AG08395 (cell line): ENCODE measurements at regions not wholly inside any gene's neighbourhood (a gene's known extent, or its start where the extent isn't known, plus 50 kb on each side); places are given as distances from the start of the nearest gene placed in this dataset.

ENCODE experiments used
- DNase-seq: peaks from one replicate; pipeline ENCODE4 v3.0.0; 2012; ENCODE audit warnings: mixed read lengths, low spot score

DNA sequence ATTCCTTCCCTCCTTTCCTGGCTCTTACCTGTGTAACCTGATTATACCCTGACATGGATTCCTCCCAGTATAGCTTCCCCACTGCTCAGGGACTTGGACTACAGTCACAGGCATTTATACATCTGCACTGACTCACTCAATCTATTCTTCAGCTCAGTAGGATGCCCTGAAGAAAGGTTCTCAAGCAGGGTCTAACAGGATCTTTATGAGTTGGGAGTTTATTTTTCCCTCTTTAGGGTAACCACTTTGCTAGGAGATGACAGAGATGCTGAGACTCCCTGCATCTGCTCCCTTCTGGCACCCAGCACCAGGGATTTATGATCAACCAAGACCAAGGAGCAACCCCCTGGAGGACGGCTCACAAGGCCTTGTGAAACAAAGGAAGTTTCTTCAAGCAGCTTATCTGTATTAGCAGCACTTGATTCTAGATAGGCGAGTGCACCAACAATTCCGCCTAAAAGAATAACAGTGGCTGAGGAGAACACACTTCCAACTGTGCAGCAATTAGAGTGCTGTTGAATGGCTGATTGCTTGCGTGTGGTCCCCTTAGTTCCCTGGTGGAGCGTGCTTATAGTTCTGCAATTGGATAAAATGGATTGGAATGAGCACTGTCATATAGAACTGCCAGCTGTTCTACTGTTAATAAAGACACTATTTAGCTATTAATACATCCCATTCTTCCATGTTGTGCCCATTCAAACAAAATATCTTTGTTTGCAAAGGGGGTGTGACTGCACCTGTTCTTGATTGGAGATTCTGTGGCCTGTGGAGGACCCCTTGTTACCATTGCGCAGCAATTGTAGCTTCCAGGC lies 482.6 kb downstream of the ZNF608 start:
- no peak for DNase-seq

DNA sequence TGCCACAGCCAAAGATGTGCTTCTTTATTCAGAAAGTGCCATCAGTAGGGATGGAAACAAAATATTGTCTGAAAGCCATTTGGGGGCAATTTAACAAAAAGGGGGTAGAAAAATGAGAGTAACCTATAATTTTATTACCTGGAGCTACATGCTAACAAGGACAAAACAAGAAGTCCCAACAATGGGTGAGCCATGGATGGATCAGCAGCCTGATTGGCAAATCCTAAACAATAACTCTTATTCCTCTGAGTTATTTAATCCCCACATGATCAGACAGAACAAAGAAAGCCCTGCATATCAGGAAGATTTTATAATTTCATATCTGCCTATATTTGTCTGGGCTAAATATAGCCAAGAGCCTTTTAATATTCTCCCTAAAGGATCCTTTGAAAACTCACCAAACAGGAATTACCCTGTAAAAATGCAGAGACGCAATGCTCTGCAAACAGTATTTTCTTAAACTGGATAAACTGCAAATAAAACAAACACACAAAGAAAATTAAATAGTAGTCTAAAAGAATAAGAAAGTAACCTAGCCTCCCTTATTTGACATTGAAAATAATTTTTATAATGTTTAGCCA lies 483.4 kb downstream of the ZNF608 start:
- DNase-seq, result no peak

DNA sequence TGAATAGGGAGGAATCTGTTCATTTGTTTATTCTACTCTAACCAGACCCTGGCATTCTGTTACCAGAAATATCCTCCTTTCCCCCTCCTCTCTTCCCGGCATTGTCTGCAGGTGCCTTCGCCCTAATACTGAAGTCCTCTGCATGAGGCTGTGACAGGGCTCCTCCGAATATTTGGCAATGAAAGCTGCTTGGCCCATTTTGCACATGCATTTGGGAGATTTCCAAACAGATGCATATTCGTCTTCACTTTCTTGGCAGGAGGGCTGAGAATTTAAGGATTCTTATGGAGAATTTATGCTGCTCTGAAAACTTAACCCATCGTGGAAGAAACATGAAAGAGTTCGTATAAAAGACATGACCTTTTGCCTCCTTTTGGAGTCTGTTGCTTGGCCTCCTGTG lies 484.0 kb downstream of the ZNF608 start:
- DNase-seq, result no peak

DNA sequence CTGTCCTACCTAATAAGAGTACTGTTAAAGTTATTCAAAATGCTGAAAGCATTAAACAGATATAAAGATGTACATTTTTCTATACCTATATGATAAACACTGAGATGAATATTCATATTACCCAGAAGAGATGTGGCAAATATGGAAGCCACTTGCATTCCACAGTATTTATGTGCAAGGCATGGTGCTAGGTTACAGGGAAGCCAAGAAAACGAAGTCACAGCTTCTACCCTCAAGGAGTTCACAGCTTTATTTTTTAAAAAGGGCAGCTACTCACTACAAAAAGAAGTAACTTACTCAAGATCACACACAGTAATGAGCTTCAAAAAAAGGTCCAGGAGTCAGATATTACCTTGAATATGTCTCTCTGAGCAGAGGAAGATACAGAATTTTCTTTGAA lies 484.6 kb downstream of the ZNF608 start:
- DNase-seq, result no peak

DNA sequence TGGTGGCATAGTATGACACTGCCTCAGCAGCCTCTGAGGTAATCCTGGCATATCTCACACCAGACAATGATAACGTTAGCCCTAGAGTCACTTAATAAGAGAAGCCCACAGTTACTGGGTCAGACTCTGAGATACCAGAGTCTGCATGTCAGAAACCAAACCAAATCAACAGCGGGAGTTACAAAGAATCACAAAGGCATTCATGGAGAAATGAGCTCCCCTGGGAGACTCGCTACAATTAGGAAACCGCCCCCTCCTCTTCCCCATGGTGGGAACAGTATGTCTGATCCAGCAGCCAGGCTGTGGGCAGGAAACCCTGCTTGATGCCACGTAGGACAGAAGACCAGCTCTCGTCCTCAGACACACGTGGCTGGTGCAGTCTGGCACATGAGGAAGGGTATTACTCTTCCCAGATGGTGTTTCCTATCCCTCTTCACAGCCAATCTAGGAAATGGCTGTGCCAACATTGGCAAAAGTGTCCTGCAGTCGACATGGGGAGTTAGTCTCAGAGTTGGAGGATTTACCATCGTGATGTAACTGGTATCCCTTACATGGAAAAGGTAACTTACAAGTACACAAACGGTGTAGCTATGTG lies 485.4 kb downstream of the ZNF608 start:
- no peak for DNase-seq

DNA sequence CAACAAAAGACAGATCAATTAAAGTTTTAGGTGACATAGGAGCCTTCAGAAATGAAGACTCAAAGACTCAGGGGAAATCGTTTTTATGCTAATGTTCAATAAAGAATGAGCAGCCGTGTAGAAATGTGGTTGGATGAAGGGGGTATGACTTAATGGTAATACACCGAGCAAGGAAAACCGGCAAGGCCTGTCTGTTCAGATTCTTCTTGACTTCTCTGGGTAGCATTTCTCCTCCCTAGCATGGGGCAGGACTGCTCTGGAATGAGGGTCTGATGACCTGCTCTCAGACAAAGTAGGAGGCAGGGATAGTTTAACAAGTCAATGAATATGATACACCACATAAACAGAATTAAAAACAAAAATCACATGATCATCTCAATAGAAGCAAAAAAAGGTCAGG lies 487.4 kb downstream of the ZNF608 start:
- no peak for DNase-seq

DNA sequence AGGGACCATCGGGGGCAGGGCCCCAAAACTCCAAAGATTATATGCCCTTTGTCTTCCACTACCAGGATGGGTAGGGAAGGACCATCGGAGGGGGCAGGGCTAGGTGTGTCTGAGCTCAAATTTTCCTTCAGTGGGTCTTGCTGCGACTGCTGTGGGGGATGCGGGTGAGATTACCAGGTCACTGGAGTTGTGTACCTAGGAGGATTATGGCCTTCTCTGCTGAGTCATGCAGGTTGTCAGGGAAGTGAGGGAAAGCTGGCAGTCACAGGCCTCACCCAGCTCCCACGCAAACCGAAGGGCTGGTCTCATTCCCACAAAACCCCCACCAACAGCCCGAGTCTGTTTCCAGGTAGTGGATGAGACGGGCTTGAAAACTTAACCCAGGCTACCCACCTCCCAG lies 489.4 kb downstream of the ZNF608 start:
- DNase-seq, result no peak

DNA sequence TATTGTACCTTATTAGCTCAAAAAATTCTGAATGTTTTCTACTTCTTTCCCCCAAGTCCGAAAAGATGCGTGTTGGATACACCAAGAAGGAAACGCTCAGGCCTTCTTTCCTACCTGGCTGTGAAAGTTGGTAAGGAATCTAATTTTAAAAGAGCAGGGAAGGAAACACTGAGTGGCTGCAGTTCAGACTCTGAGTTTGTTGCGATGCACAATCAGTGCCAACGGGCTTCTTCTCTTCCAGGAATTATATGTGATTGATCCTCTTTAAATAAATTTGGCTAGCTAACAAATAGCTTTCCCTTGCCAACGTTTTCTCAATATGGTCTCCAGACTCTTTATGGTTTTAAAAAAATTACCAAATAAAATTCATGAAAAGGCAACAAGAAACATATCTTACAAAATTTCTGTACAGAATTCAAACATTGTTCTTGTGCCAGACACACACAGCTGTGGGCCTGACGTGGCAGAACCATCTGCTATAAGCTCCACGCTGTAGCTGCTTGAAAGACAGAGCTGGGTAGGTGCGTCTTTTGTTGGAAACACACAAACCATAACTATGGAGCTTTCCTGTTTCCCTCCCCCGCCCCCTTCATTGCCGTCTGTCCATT lies 493.1 kb downstream of the ZNF608 start:
- no peak for DNase-seq

DNA sequence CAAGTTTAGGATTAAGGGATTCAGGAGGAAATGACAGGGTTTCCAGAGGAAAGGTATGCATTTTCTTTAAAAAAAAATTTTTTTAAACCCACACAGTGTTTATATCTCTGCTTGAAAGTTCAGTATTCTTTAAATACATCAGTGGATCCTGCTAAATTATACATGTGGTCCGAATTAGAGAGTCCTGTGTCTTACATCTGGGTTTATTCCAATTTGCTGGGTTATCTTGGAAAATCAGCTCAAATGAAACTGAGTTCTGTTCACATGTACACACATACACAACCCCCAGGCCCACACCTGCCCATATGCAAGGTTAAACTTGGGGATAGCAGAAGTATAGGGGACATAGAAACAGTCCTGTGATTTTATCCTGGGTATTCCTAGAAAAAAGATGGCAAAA lies 493.7 kb downstream of the ZNF608 start:
- DNase-seq, result no peak

DNA sequence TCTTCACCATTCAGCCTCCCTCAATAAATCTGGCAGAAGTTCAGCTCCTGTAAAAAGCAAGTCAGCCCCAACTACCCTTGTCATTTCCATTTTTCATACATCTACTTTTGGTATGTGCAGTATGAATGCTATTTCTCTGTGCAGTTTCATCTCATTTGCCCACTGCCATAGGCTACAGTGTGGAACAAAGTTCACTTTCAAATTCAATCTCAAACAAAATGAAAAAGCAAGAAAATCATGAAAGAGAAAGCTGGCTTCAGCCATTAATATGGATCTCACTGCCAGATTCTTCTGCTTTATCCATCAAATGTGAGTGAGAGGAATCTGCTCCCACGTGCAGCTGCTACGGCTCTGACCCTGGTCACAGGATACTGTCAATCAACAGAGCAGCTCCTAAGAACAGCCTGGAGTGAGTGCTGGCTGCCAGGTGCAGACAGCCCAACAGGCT lies 494.2 kb downstream of the ZNF608 start:
- no peak for DNase-seq

DNA sequence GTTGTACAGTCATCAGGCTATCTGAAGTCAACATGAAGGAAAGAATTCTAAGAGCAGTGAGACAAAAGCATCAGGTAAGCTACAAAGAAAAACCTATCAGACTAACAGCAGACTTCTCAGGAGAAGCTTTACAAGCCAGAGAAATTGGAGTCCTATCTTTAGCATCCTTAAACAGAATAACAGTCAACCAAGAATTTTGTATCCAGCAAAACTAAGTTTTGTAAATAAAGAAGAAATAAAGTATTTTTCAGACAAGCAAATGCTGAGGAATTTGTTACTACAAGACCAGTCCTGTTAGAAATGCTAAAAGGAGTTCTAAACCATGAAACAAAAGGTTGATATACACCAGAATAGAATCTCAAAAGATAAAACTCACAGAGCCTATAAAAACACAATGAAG lies 501.2 kb downstream of the ZNF608 start:
- no peak for DNase-seq

DNA sequence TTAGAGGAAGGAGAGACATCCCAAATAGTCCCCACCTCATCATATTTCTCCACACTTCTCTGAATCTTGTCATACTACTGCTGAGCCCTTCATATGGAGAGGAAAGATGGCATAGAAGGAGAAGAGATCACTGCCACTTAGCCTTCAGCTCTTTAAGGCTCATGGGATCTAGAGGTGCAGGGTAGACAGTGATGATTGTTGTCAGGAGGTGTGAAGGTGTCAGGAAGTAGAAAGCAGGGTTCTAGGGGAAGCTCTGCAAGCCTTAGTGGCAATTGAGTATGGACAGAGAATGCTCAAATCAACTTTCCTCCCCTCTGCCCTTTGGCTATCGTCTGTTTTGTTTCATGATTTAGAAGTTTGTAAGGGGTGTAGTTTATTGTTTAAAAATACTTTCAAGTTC lies 505.7 kb downstream of the ZNF608 start:
- no peak for DNase-seq

DNA sequence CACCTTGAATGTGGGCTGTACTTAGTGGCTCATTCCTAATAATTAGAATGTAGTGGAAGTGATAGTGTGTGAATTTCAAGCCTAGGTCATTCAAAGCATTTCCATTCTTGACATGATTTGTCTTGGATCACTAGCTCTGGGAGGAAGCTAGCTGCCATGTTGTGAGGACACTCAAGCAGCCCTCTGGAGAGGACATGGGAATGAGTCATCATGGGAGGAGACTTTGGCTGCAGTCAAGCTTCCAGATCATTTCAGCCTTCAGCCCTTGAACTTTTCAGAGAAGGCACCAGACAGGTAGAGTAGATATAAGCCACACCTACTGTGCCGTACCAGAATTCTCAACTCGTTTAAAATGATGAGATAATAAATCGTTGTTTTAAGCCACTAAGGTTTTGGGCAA lies 506.9 kb downstream of the ZNF608 start:
- no peak for DNase-seq

DNA sequence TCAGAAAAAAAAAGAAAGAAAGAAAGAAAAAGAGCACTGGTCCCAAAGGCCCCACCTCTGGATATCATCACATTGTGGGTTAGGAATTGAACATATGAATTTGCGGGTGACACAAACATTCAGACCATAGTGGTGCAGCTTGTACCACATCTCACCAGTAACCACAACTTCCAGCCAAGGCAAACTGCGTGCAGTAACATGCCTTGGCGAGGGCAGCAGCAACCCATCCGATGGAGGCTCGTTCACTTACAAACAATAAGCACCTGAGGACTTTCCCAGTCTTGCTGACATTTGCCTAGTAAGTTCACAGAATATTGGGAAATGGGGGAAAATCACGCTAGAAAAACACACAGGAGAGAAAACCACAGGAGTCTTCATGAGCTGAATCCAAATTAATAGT lies 508.1 kb downstream of the ZNF608 start:
- no peak for DNase-seq

DNA sequence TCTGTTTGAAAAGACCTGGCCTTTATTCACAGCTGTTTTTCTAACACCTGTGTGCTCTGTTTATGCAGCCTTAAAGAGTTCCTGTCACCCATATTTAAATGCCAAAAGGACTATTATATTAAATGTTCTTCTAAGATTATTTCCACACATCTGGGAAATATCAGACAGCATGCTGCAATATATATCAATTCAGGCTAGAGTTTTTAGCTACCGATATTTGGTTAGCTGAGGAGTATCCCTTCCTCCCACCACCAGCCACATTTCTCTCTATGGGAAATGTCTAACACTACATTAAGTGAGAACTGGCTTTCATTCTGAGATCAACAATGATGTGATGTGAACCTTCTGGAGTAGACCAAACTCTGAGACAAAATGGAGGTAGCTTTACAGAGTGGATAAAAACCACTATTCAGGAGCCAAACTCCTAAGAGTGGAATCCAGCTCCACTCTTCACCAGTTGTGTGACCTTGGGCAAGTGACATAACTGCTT lies 509.2 kb downstream of the ZNF608 start:
- no peak for DNase-seq

DNA sequence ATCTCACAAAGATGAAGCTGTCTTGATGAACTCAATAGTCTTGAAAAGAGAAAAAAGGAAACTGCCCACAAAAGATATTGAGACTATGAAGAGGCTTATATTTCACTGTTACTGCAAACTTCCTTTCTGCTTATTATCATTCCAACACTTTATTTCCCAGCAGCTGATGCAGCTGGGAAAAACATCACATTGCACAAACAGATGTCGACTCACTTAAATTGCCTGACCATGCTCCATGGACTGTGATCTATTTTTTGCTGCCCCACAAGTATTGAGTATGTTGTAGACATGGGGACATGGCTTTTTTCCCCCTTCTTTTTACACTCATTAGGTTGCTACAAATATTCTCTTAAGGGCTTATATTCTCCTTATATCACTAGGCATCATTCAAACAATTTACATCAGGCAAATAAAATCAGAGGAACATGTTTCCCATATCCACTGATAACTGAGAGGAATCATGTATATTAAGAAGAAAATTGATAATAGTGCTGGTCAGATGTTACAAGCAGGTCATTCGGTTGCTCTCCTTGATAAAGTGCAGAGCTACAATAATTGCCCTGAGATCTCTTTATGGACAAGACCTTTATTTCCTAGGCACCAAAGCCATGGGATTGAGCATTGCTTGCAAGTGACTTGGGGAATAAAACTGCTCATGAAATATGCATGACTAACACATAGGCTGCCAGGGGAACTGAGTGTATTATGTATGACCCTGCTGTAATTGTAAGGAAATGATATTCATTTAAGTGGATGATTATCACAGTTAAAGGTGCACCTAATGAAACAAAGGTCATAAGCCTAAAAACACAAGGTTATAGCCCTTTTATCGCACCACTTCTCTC lies 509.9 kb downstream of the ZNF608 start:
- no peak for DNase-seq

DNA sequence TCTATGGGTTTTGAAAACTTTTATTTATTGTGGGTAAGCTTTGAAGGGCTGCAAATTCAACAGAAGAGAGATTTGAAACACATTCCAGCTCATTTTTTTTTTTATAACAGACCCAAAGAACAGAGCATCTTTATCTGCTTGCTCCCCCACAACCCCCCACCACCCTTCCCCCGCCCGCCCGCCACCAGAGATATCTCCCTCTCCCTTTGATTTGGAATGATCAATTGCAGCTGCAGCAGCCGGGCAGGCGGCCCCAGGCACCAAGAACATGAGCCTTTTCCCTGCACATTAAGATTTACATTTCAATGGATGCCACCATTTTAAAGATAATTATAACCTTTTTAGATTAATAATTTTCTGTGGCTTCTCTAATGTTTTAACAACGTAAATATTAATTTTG lies 510.9 kb downstream of the ZNF608 start:
- no peak for DNase-seq

DNA sequence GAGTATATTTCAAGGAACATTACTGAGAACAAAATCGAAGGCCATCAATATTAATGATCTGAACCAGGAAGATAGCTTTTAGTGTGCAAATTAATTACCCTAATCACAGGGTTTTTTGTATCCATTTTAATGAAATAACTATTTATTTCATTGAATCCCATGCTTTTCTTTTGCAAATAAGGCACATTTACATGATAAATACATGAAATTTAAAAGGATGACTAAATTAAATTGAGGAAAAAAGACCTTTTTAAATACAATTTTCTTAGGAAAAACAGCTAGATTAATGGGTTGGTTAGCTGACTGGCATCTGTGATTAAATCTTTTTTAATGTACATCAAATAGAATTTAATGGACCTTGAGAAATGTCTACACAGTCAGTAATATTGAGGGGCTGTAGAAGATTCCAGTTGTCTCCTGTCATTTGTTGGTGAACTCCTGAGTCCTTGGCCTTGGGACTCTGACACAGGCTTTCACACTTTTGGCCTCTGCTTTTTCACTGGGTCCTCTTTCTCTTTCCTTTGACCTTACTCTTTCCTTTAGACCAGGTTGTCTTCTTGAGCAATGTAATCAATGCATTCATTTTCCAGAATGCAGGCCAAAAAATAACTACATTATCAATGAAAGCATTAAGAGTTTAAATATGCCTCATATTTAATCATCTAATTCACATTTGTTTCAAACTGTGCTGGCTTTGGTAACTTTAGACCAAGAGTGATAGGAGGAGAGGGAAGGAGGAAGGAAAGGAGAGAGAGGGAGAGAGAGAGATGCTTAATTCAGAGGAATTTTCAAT lies 511.5 kb downstream of the ZNF608 start:
- DNase-seq, result no peak

DNA sequence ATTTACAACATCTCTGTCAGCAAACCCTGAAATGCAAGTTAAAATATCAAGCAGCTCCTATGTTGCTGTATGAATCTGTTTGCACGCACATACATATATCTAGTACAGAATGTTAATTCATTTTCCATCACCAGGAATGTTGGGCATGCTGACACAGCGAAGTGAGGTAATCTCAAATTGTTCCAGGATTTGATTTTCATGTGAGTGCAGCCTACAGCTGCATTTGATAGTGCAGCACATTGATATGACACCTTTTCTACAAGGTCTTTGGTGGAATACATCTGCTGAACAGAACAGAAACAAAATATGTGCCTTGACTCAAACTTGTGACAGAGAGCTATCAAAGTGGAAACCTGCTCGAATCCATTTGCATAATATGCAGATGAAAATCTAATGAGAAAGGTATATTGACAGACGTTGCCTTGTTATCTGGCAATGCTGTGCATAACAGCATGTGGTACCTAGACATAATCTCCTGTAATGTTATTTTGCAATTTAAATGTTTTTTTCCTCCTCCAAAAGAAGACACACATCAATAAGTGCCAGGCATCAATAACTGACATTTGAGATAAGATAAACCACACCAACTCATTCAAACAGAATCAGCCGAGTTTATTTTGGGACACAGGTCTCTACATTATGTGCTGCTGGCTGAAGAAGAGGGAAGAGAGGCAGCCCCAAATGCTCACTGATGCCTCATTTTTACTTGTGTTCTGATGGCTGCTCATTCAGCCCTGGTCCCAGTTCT lies 512.2 kb downstream of the ZNF608 start:
- DNase-seq, result no peak

DNA sequence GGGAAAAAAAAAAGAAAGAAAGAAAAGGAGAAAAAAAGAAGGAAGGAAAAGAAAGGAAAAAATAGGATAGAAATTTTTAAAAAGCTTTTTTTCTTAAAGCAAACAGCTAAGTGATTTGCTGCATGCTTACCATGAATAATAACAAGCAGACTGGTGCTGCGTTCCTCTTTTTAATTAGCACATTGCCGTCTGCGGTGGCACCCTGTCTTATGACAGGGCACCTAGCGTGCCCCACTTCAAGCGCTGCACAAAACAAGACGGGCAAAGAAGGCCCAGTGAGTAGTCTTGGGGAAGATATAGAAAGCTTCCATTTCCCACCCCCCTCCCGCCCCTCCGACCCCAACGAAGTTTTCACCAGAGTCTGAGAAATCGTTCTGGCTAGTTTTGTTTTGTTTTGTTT lies 513.9 kb downstream of the ZNF608 start:
- no peak for DNase-seq
